OCI-LY1 (cell line): ENCODE measurements at regions not wholly inside any gene's neighbourhood (a gene's known extent, or its start where the extent isn't known, plus 50 kb on each side); places are given as distances from the start of the nearest gene placed in this dataset.

Experiments used
- H2AFZ ChIP-seq: fragments of 200-600 bp; sonication (generic), shearing (Covaris generic); 2 replicates; pipeline ENCODE4 v1.6.0; 2014; ENCODE audit warnings: antibody characterized with exemption, mild to moderate bottlenecking, low read length
- H3F3A ChIP-seq: fragments of 200-600 bp; sonication (generic), shearing (Covaris generic); 2 replicates; pipeline ENCODE4 v1.6.0; 2014; ENCODE audit warnings: mild to moderate bottlenecking, antibody characterized with exemption, low read length, moderate library complexity; ENCODE audit not compliant: insufficient read depth
- H3K27ac ChIP-seq: fragments of 200-600 bp; sonication (generic); 2 replicates; pipeline ENCODE4 v1.5.1; 2014; ENCODE audit warnings: low read length, mixed run types, mild to moderate bottlenecking, low read depth; ENCODE audit not compliant: poor library complexity, severe bottlenecking
- H3K27me3 ChIP-seq: fragments of 200-600 bp; sonication (generic); 2 replicates; pipeline ENCODE4 v1.6.0; 2014; ENCODE audit warnings: antibody characterized with exemption, mild to moderate bottlenecking, low read length, moderate library complexity; ENCODE audit not compliant: insufficient read depth
- H3K36me3 ChIP-seq: fragments of 200-600 bp; sonication (generic); 2 replicates; pipeline ENCODE4 v1.6.1; 2014; ENCODE audit warnings: mild to moderate bottlenecking, antibody characterized with exemption, low read length, moderate library complexity, mixed read lengths; ENCODE audit not compliant: insufficient read depth
- H3K4me1 ChIP-seq: fragments of 200-600 bp; sonication (generic); 2 replicates; pipeline ENCODE4 v1.5.1; 2014; ENCODE audit warnings: mild to moderate bottlenecking, low read length, moderate library complexity; ENCODE audit not compliant: insufficient read depth, severe bottlenecking
- H3K4me2 ChIP-seq: fragments of 200-600 bp; sonication (generic), shearing (Covaris generic); 2 replicates; pipeline ENCODE4 v1.6.1; 2014; ENCODE audit warnings: low read length
- H3K4me3 ChIP-seq: fragments of 200-600 bp; sonication (generic); 2 replicates; pipeline ENCODE4 v1.5.1; 2014; ENCODE audit warnings: low read length, low read depth, mild to moderate bottlenecking, mixed read lengths; ENCODE audit not compliant: poor library complexity, severe bottlenecking
- H3K79me2 ChIP-seq: fragments of 200-600 bp; shearing (Covaris generic); 2 replicates; pipeline ENCODE4 v1.6.1; 2016; ENCODE audit warnings: mixed run types, low read length, mixed read lengths; ENCODE audit not compliant: insufficient read depth
- H3K9ac ChIP-seq: fragments of 200-600 bp; sonication (generic), shearing (Covaris generic); 2 replicates; pipeline ENCODE4 v1.6.1; 2014; ENCODE audit warnings: mild to moderate bottlenecking, low read length, mixed read lengths
- H3K9me2 ChIP-seq: fragments of 200-600 bp; sonication (generic), shearing (Covaris generic); 2 replicates; pipeline ENCODE4 v1.6.1; 2014; ENCODE audit warnings: low read depth, mild to moderate bottlenecking, low read length, mixed read lengths
- H3K9me3 ChIP-seq: fragments of 200-600 bp; shearing (Covaris generic); 2 replicates; pipeline ENCODE4 v1.6.1; 2014; ENCODE audit warnings: low read length, mixed read lengths
- H4K20me1 ChIP-seq: fragments of 200-600 bp; sonication (generic), shearing (Covaris generic); 2 replicates; pipeline ENCODE4 v1.6.0; 2016; ENCODE audit warnings: mild to moderate bottlenecking, low read length; ENCODE audit not compliant: insufficient read depth
- EZH2 ChIP-seq: fragments of 200-600 bp; sonication (generic), shearing (Covaris generic); IDR thresholded peaks from 2 replicates; pipeline ENCODE4 v1.8.0; 2017; ENCODE audit warnings: borderline replicate concordance, mixed run types, mild to moderate bottlenecking, antibody characterized with exemption, low read length, moderate library complexity, mixed read lengths
- TF ChIP-seq, protein P1 (sequence below): fragments of 200-600 bp; sonication (generic), shearing (Covaris generic); IDR thresholded peaks from 2 replicates; pipeline ENCODE4 v1.5.1; 2017; ENCODE audit warnings: mild to moderate bottlenecking, antibody characterized with exemption, low read length, moderate library complexity, mixed read lengths

DNA sequence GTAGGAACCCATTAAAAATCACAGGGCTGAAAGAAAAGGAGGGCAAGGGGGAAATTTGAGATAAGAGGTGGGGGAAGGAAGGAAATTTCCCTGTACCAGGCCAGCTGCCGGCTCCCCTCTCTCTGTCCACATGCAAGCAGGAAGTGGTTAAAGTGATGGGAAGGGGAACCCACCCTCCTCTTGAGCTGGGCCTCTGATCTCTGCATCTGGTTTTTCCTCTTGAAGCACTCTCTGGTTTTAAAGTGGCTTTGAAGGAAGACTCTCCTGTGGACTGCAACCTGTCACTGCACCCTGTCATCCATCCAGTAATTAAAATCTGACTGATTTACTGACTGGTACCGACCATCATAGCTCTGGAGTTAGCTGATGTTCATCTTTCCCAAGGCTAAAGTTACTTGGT lies 239.6 kb downstream of the TSHZ3 start:
- Histone ChIP-seq H3K9me2 (no peaks in the 10 kb centered on the region), H2AFZ (no peak overlapping the region), H3K4me2 (no peak overlapping the region), H3K27me3 (no peaks in the 10 kb centered on the region), H3K36me3 (no peaks in the 10 kb centered on the region), H3K27ac (no peak overlapping the region), H3K4me1 (no peaks in the 10 kb centered on the region), H4K20me1 (no peaks in the 10 kb centered on the region), H3K79me2 (no peaks in the 10 kb centered on the region), H3K4me3 (no peak overlapping the region), H3K9me3 (no peaks in the 10 kb centered on the region), H3K9ac (no peak overlapping the region), H3F3A (no peaks in the 10 kb centered on the region)
- TF ChIP-seq EZH2, result no peak
- TF ChIP-seq, protein P1, sequence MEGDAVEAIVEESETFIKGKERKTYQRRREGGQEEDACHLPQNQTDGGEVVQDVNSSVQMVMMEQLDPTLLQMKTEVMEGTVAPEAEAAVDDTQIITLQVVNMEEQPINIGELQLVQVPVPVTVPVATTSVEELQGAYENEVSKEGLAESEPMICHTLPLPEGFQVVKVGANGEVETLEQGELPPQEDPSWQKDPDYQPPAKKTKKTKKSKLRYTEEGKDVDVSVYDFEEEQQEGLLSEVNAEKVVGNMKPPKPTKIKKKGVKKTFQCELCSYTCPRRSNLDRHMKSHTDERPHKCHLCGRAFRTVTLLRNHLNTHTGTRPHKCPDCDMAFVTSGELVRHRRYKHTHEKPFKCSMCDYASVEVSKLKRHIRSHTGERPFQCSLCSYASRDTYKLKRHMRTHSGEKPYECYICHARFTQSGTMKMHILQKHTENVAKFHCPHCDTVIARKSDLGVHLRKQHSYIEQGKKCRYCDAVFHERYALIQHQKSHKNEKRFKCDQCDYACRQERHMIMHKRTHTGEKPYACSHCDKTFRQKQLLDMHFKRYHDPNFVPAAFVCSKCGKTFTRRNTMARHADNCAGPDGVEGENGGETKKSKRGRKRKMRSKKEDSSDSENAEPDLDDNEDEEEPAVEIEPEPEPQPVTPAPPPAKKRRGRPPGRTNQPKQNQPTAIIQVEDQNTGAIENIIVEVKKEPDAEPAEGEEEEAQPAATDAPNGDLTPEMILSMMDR, result no peak

DNA sequence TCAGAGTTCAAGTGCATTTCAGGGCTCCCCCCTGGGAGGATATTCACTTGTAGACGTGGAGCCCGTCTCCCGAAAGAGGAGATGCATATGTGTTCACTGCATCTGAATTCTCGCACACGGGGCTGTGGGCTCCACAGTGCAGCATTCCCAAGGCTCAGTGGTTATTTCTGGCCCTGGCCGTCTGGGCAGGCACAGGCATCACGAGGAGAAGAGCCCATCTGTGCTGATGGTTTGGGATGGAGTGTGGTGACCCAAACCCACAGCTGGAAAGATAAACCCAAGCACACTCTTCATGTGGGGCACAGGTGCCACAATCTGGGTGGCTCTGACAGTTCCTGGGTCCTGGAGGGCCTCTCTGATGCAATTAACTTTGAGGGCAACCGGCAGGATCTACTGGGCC lies 242.1 kb downstream of the TSHZ3 start:
- Histone ChIP-seq H3K36me3 (no peaks in the 10 kb centered on the region), H3K4me1 (no peaks in the 10 kb centered on the region), H3K9ac (no peak overlapping the region), H3K9me3 (no peaks in the 10 kb centered on the region), H3K27me3 (no peaks in the 10 kb centered on the region), H3K4me2 (no peak overlapping the region), H3F3A (no peaks in the 10 kb centered on the region), H3K9me2 (no peaks in the 10 kb centered on the region), H4K20me1 (no peaks in the 10 kb centered on the region), H3K27ac (no peak overlapping the region), H3K79me2 (no peaks in the 10 kb centered on the region), H2AFZ (no peak overlapping the region), H3K4me3 (no peak overlapping the region)
- no peak for TF ChIP-seq EZH2
- TF ChIP-seq, protein P1, result no peak

DNA sequence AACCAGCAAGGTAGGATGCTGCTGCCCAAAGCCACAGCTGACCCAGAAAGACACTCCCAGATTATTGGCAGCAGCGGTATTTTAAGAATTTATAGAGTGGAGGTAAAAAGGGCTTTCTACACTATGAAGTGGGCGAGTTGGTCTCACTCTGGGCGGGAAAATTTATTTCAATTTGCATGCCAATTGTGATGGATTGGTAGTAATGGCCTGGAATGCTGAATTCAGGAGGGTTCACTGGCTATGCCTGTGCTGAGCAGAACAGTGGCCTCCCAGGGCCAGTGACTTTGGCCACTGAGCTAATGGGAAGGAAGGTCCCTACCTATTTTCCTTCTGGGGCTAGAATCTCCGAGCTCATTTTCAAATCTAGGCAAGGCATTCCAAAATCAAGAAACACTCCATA lies 243.5 kb downstream of the TSHZ3 start:
- TF ChIP-seq, protein P1, result no peak
- TF ChIP-seq EZH2, result no peak
- Histone ChIP-seq H3K27me3 (no peaks in the 10 kb centered on the region), H4K20me1 (no peaks in the 10 kb centered on the region), H3K9me3 (no peaks in the 10 kb centered on the region), H3K4me3 (no peak overlapping the region), H3K36me3 (no peaks in the 10 kb centered on the region), H3F3A (no peaks in the 10 kb centered on the region), H3K27ac (no peak overlapping the region), H2AFZ (no peak overlapping the region), H3K4me2 (no peak overlapping the region), H3K9ac (no peak overlapping the region), H3K4me1 (no peaks in the 10 kb centered on the region), H3K79me2 (no peaks in the 10 kb centered on the region), H3K9me2 (no peaks in the 10 kb centered on the region)
